GM10248 (cell line): ENCODE measurements at regions not wholly inside any gene's neighbourhood (a gene's known extent, or its start where the extent isn't known, plus 50 kb on each side); places are given as distances from the start of the nearest gene placed in this dataset.
A peak's percentile ranks its signal among the peaks of the same experiment; 100 is the strongest.

ENCODE experiments used
- CTCF ChIA-PET: fragments of 300-600 bp; sonication (Branson Sonifier 250); formaldehyde crosslinking; extraction: SDS; loops from one replicate; lab custom pipeline; 2021; ENCODE audit warnings: antibody characterized with exemption; lab: Yijun Ruan, JAX
- POLR2A ChIA-PET: fragments of 350-650 bp; sonication (Branson Sonifier 250); formaldehyde crosslinking; extraction: SDS; loops from one replicate; lab custom pipeline; 2020; ENCODE audit warnings: antibody characterized with exemption; lab: Yijun Ruan, JAX
- DNase-seq: peaks from one replicate; pipeline ENCODE4 v3.0.0; 2012; ENCODE audit errors: extremely low spot score
- CTCF ChIP-seq: IDR thresholded peaks from 2 replicates; pipeline ENCODE4 v1.5.1; 2012; ENCODE audit warnings: mild to moderate bottlenecking, low read depth; ENCODE audit errors: extremely low read depth, missing control alignments, control extremely low read depth

GRCh38 chr10:30736685-30737232 is 107.2 kb upstream of the LYZL2 start:
- ChIA-PET CTCF (interaction anchor here (0.8 to 2.2 kb wide), 11 partner anchors 9 to 347 kb away, joined by 3 to 16 read pairs (median 4); no protein-coding TSS in a partner anchor), POLR2A (no interaction called here)
- DNase-seq: peak; percentile 41
- no peak for TF ChIP-seq CTCF

- TF ChIP-seq CTCF: no peak
- ChIA-PET POLR2A (no interaction called here), CTCF (interaction anchor here (0.8 to 3.7 kb wide), 5 partner anchors 14 to 47 kb away, joined by 3 to 13 read pairs (median 3); no protein-coding TSS in a partner anchor)
- no peak for DNase-seq
Measured at GRCh38 chr10:30734901-30735300, 105.3 kb upstream of the LYZL2 start.

DNA sequence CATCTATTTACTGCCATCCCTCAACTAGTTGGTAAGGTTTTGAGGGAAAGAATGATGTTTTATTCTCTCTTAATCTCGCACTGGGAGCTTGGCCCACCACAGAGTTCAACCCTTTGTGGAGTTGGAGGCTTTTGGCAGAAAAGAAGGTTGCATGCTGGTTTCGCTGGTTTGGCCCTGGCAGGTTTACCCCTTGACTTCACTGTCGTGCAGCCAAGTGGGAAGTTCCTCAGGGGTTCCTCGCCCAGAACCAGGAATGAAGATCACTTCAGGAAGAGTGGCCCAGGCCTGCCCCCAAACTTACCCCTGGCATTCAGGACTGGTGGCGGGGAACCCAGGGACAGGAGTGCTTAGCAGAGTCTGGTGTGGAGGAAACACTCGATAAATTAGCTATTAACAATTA is 103.1 kb upstream of the LYZL2 start:
- POLR2A ChIA-PET: no interaction called here
- no peak for DNase-seq
- TF ChIP-seq CTCF: no peak
- CTCF ChIA-PET: interaction anchor here (0.8 to 3.7 kb wide), 6 partner anchors 10 to 62 kb away, joined by 3 to 13 read pairs (median 6); no protein-coding TSS in a partner anchor

- POLR2A ChIA-PET: interaction anchor here (0.6 kb wide), 1 partner anchor 301 kb away, joined by 4 read pairs; no protein-coding TSS in a partner anchor
- TF ChIP-seq CTCF: no peak
- no peak for DNase-seq
- CTCF ChIA-PET: interaction anchor here (0.8 to 3.7 kb wide), 8 partner anchors 9 to 1038 kb away, joined by 3 to 13 read pairs (median 6); no protein-coding TSS in a partner anchor
Measured at GRCh38 chr10:30731963-30732362, 102.4 kb upstream of the LYZL2 start.

- CTCF ChIA-PET: interaction anchor here (1.0 to 2.5 kb wide), 6 partner anchors 10 to 1040 kb away, joined by 3 to 7 read pairs (median 4); no protein-coding TSS in a partner anchor
Measured at GRCh38 chr10:30730306-30730705, 100.8 kb upstream of the LYZL2 start.

GRCh38 chr10:30728766-30729165 is 99.2 kb upstream of the LYZL2 start:
- no peak for TF ChIP-seq CTCF
- DNase-seq: no peak
- ChIA-PET POLR2A (no interaction called here), CTCF (interaction anchor here (1.3 to 1.9 kb wide), 5 partner anchors 17 to 452 kb away, joined by 3 to 6 read pairs (median 4); no protein-coding TSS in a partner anchor)

More at GRCh38 chr10:30730306-30730705, 100.8 kb upstream of the LYZL2 start:
- POLR2A ChIA-PET: no interaction called here
- no peak for TF ChIP-seq CTCF
- DNase-seq: no peak
